Fibroblast of villous mesenchyme (primary cell): ENCODE measurements at regions not wholly inside any gene's neighbourhood (a gene's known extent, or its start where the extent isn't known, plus 50 kb on each side); places are given as distances from the start of the nearest gene placed in this dataset.

Experiments
- DNase-seq: peaks from one replicate; pipeline ENCODE4 v3.0.0-alpha.2; 2010; ENCODE audit warnings: low read depth
- H3K4me3 ChIP-seq: 2 replicates; pipeline ENCODE4 v1.5.1; 2011; ENCODE audit warnings: low read depth, mild to moderate bottlenecking, low read length
- CTCF ChIP-seq: IDR thresholded peaks from 2 replicates; pipeline ENCODE4 v1.5.1; 2012; ENCODE audit warnings: low read depth, mild to moderate bottlenecking, low read length; ENCODE audit not compliant: insufficient read depth

- no peak for TF ChIP-seq CTCF
- H3K4me3 ChIP-seq: no peak overlapping the region
- no peak for DNase-seq
These were observed 754.4 kb downstream of the NTRK3 start for GRCh38 chr15:87502173-87502572.

GRCh38 chr15:87500240-87500639 is 756.3 kb downstream of the NTRK3 start:
- TF ChIP-seq CTCF: no peak
- no peak for DNase-seq
- H3K4me3 ChIP-seq: no peak overlapping the region

- DNase-seq: peak; percentile 11
- no peak overlapping the region for H3K4me3 ChIP-seq
- no peak for TF ChIP-seq CTCF
These were observed 758.0 kb downstream of the NTRK3 start for GRCh38 chr15:87498560-87498959.

- no peak for DNase-seq
- TF ChIP-seq CTCF: no peak
- no peak overlapping the region for H3K4me3 ChIP-seq
These were observed 759.7 kb downstream of the NTRK3 start for GRCh38 chr15:87496795-87497194.

- DNase-seq: no peak
- TF ChIP-seq CTCF: no peak
- no peak overlapping the region for H3K4me3 ChIP-seq
These were observed 760.4 kb downstream of the NTRK3 start for GRCh38 chr15:87496109-87496508.

GRCh38 chr15:87493803-87494202 is 762.7 kb downstream of the NTRK3 start:
- no peak for TF ChIP-seq CTCF
- DNase-seq: no peak

GRCh38 chr15:87492321-87492720 is 764.2 kb downstream of the NTRK3 start:
- no peak overlapping the region for H3K4me3 ChIP-seq
- DNase-seq: no peak
- no peak for TF ChIP-seq CTCF

More at GRCh38 chr15:87493803-87494202, 762.7 kb downstream of the NTRK3 start:
- no peak overlapping the region for H3K4me3 ChIP-seq
